ENCODE measurements at regions not wholly inside any gene's neighbourhood (a gene's known extent, or its start where the extent isn't known, plus 50 kb on each side); places are given as distances from the start of the nearest gene placed in this dataset.

DNA sequence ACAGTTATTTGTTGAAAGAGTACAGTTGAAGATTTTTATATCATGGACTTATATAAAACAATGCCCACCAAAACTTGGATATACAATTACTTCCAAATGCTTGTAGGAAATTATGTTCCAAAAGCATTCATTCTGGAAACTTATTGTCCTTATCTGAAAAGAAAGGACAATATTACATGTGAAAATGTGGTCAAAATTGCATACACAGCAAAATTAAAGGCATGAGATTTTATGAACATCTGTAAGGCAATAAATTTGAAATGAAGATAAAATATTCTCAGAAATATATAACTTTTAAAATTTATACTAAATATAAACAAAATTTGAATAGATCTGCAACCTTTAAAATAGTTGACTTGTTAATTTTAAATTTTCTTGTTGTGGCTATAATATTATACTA is 1173.8 kb downstream of the NLGN4X start:
- TF ChIP-seq, protein P1, sequence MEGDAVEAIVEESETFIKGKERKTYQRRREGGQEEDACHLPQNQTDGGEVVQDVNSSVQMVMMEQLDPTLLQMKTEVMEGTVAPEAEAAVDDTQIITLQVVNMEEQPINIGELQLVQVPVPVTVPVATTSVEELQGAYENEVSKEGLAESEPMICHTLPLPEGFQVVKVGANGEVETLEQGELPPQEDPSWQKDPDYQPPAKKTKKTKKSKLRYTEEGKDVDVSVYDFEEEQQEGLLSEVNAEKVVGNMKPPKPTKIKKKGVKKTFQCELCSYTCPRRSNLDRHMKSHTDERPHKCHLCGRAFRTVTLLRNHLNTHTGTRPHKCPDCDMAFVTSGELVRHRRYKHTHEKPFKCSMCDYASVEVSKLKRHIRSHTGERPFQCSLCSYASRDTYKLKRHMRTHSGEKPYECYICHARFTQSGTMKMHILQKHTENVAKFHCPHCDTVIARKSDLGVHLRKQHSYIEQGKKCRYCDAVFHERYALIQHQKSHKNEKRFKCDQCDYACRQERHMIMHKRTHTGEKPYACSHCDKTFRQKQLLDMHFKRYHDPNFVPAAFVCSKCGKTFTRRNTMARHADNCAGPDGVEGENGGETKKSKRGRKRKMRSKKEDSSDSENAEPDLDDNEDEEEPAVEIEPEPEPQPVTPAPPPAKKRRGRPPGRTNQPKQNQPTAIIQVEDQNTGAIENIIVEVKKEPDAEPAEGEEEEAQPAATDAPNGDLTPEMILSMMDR (IDR thresholded peaks at IDR 0.05) = no peak
- TF ChIP-seq POLR2A (IDR thresholded peaks at IDR 0.05) = no peak
- Histone ChIP-seq H3K36me3 (replicated peaks in 1 of 2; ENCODE audit: insufficient read depth in 1 of 2, low read depth in 2 of 2) (no peaks in the 10 kb centered on the region), H3K9me3 (no peaks in the 10 kb centered on the region), H3K27ac (no peak overlapping the region), H3K4me3 (no peak overlapping the region), H3K4me1 (no peaks in the 10 kb centered on the region), H3K27me3 (no peaks in the 10 kb centered on the region)
- ATAC-seq (no peak), DNase-seq (no peak)
- intact Hi-C loops (cut with DNase I) = no loop called here

DNA sequence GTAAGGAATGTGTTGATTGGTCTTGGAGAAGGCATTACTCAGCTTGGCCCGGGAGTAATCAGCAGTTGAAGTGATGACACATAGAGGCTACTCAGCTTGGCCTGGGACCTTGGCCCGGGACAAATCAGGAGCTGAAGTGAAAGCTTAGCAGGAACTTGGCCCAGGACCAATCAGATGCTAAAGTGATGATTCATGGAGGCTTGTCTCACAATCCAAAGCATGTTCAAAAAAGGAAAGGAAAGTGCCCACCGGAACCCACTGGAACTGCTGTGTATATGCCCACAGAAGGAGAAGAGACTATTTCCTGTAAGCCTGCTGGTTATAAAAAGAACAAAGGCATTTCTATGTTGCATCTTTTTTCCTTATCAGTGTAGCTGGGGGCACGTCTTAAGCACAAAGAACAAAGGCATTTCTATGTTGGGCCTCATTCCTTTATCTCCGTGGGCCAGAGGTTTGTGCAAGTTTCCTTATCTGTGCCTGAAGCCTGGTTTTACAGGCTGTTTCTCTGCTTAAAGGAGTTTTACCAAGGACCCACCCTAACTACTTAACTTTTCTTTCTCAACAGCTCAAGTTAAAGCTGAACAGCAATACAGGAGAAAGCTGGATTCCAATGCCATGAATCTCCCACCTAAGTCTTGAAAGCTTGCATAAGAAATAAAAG is 1176.7 kb downstream of the NLGN4X start:
- ATAC-seq = peak; percentile 47
- Histone ChIP-seq H3K9me3 (no peaks in the 10 kb centered on the region), H3K27ac (no peak overlapping the region), H3K27me3 (no peaks in the 10 kb centered on the region), H3K36me3 (replicated peaks in 1 of 2; ENCODE audit: insufficient read depth in 1 of 2, low read depth in 2 of 2) (no peaks in the 10 kb centered on the region), H3K4me1 (no peaks in the 10 kb centered on the region), H3K4me3 (no peak overlapping the region)
- WGBS, 2 donors = 21 to 31% methylated on average over 5 of the region's 5 CpGs
- intact Hi-C loops (cut with DNase I) = no loop called here
- no peak for TF ChIP-seq POLR2A (IDR thresholded peaks at IDR 0.05)
- TF ChIP-seq, protein P1 (IDR thresholded peaks at IDR 0.05) = no peak
- DNase-seq = peak; percentile 12 to 38 (median 31)

DNA sequence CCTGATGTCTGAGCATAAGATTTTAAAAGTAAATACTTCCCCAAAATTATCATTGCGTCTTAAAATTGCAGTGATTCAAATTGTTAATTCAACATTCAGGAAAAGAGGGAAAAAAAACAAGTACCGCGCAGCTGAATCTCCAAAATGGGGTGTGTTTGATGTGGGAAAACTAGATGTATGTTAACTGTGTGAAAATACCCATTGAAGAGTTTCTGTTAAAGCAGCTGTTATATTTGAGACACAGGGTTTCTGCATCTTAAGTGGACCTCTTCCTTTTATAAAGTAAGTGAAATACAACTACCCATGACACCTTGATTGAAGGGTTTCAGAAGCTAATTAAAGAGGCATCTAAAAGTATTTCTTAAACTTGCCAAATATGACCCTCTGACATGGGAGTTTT is 1186.1 kb downstream of the NLGN4X start:
- Histone ChIP-seq H3K27ac (no peak overlapping the region), H3K4me3 (no peak overlapping the region), H3K27me3 (no peaks in the 10 kb centered on the region), H3K4me1 (no peaks in the 10 kb centered on the region), H3K9me3 (no peaks in the 10 kb centered on the region), H3K36me3 (replicated peaks in 1 of 2; ENCODE audit: insufficient read depth in 1 of 2, low read depth in 2 of 2) (no peaks in the 10 kb centered on the region)
- 83 to 97% methylated on average over 3 of the region's 3 CpGs for WGBS, 2 donors
- ATAC-seq = no peak
- no peak for DNase-seq
- intact Hi-C loops (cut with DNase I) = no loop called here
- TF ChIP-seq, protein P1 (IDR thresholded peaks at IDR 0.05) = no peak
- TF ChIP-seq POLR2A (IDR thresholded peaks at IDR 0.05) = no peak

DNA sequence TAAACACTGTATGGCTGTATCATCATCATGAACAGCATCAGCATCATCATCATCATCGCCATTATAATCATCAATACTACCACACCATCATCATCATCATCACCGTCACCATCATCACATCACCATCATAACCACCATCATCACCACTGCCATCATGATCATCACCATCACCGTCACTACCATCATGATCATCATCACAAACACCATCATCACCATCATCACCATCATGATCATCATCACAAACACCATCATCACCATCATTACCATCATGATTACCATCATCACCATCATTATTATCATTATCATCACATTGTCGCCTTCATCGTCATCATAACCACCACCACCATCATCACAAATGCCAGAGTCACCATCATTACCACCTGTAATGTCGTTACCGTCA is 1196.9 kb downstream of the NLGN4X start:
- ATAC-seq (no peak), DNase-seq (no peak)
- 59 to 80% methylated on average over 7 of the region's 7 CpGs for WGBS, 2 donors
- H3K27ac ChIP-seq = no peak overlapping the region
- H3K4me1 ChIP-seq = no peaks in the 10 kb centered on the region
- no peak overlapping the region for H3K4me3 ChIP-seq
- no peaks in the 10 kb centered on the region for H3K36me3 ChIP-seq (replicated peaks in 1 of 2; ENCODE audit: insufficient read depth in 1 of 2, low read depth in 2 of 2)
- TF ChIP-seq, protein P1 (IDR thresholded peaks at IDR 0.05) = no peak
- no peak for TF ChIP-seq POLR2A (IDR thresholded peaks at IDR 0.05)
- H3K9me3 ChIP-seq = no peaks in the 10 kb centered on the region
- intact Hi-C loops (cut with DNase I) = no loop called here
- no peaks in the 10 kb centered on the region for H3K27me3 ChIP-seq

DNA sequence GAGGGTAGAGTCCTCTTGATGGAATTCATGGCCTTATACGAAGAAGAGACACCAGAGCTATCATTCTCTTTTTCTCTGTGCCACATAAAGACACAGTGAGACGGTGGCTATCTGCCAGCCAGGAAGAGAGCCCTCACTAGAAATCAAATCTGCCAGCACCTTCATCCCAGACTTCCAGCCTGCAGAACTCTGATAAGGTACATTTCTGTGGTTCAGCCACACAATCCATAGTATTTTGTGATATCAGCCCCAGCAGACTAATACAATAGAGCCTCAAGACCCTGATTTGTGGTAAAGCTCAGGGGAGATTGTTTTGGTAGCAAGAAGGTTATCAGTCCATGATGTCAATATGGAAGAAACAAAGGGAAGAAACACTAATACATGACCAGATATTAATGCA is 1213.2 kb downstream of the NLGN4X start:
- no peaks in the 10 kb centered on the region for H3K9me3 ChIP-seq
- no peaks in the 10 kb centered on the region for H3K4me1 ChIP-seq
- DNase-seq (no peak), ATAC-seq (no peak)
- no peak overlapping the region for H3K4me3 ChIP-seq
- no peaks in the 10 kb centered on the region for H3K27me3 ChIP-seq
- 47 to 69% methylated on average over 2 of the region's 2 CpGs for WGBS, 2 donors
- no peak overlapping the region for H3K27ac ChIP-seq
- TF ChIP-seq POLR2A (IDR thresholded peaks at IDR 0.05) = no peak
- TF ChIP-seq, protein P1 (IDR thresholded peaks at IDR 0.05) = no peak
- intact Hi-C loops (cut with DNase I) = no loop called here
- no peaks in the 10 kb centered on the region for H3K36me3 ChIP-seq (replicated peaks in 1 of 2; ENCODE audit: insufficient read depth in 1 of 2, low read depth in 2 of 2)
